ENCODE measurements at regions not wholly inside any gene's neighbourhood (a gene's known extent, or its start where the extent isn't known, plus 50 kb on each side); places are given as distances from the start of the nearest gene placed in this dataset.

- Histone ChIP-seq H3K9me3 (ENCODE audit: control insufficient read depth, low read depth, low read length) (no peaks in the 10 kb centered on the region), H3K27me3 (ENCODE audit: control insufficient read depth, extremely low read depth, insufficient read depth, low read length) (no peaks in the 10 kb centered on the region), H3K4me2 (ENCODE audit: control insufficient read depth, extremely low read depth, insufficient read depth, low read depth, low read length) (no peak overlapping the region), H3K9ac (ENCODE audit: control insufficient read depth, extremely low read depth, insufficient read depth, low read length) (no peak overlapping the region), H3K4me3 (ENCODE audit: control insufficient read depth in 2 of 3, extremely low read depth in 1 of 3, insufficient read depth in 2 of 3, low read depth in 1 of 3, low read length in 3 of 3) (no peak overlapping the region), H3K36me3 (ENCODE audit: control insufficient read depth in 2 of 2, extremely low read depth in 1 of 2, insufficient read depth in 2 of 2, low read length in 2 of 2) (no peaks in the 10 kb centered on the region), H3K4me1 (ENCODE audit: control insufficient read depth, extremely low read depth, insufficient read depth, low read length) (no peaks in the 10 kb centered on the region), H3K79me2 (ENCODE audit: control insufficient read depth, insufficient read depth, low read length) (no peaks in the 10 kb centered on the region), H3K27ac (ENCODE audit: control insufficient read depth, insufficient read depth, low read length) (no peak overlapping the region), H2AFZ (ENCODE audit: control insufficient read depth, low read length) (no peak overlapping the region), H4K20me1 (ENCODE audit: control insufficient read depth, extremely low read depth, insufficient read depth, low read length) (no peaks in the 10 kb centered on the region), H3K9me1 (ENCODE audit: control insufficient read depth, extremely low read depth, insufficient read depth, low read length) (no peaks in the 10 kb centered on the region)
- no peak for TF ChIP-seq EZH2 (IDR thresholded peaks at IDR 0.05; ENCODE audit: low read length)
- TF ChIP-seq, protein P1, sequence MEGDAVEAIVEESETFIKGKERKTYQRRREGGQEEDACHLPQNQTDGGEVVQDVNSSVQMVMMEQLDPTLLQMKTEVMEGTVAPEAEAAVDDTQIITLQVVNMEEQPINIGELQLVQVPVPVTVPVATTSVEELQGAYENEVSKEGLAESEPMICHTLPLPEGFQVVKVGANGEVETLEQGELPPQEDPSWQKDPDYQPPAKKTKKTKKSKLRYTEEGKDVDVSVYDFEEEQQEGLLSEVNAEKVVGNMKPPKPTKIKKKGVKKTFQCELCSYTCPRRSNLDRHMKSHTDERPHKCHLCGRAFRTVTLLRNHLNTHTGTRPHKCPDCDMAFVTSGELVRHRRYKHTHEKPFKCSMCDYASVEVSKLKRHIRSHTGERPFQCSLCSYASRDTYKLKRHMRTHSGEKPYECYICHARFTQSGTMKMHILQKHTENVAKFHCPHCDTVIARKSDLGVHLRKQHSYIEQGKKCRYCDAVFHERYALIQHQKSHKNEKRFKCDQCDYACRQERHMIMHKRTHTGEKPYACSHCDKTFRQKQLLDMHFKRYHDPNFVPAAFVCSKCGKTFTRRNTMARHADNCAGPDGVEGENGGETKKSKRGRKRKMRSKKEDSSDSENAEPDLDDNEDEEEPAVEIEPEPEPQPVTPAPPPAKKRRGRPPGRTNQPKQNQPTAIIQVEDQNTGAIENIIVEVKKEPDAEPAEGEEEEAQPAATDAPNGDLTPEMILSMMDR (optimal IDR thresholded peaks at IDR 0.05 in 1 of 3, IDR thresholded peaks at IDR 0.05 in 1 of 3, conservative IDR thresholded peaks at IDR 0.05 in 1 of 3; ENCODE audit: extremely low read depth in 1 of 3, insufficient read depth in 2 of 3, low read length in 3 of 3): no peak
- FAIRE-seq (no peak), DNase-seq (ENCODE audit: low read depth, low spot score) (no peak)
- dilution Hi-C loops (cut with MboI; ENCODE audit: extremely low pct_ligation_motif_present, low sequenced_read_pairs): no loop called here
These were observed 549.0 kb upstream of the NUDT12 start for GRCh38 chr5:104111632-104112031.

DNA sequence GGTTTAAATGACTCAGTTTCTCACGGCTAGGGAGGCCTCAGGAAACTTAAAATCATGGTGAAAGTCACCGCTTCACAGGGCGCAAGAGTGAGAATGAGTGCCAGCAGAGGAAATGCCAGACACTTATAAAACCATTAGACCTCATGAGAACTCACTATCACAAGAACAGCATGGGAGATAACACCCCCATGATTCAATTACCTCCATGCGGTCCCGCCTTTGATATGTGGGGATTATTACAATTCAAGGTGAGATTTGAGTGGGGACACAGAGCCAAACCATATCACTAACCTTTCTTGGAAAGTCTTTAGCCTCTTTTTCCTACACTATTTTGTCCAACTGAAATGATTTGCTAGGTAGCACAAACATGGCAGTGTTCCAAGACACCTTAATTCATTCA, 533.9 kb upstream of the NUDT12 start:
- Histone ChIP-seq H3K36me3 (ENCODE audit: control insufficient read depth in 2 of 2, extremely low read depth in 1 of 2, insufficient read depth in 2 of 2, low read length in 2 of 2) (no peaks in the 10 kb centered on the region), H3K9me3 (ENCODE audit: control insufficient read depth, low read depth, low read length) (no peaks in the 10 kb centered on the region), H3K27me3 (ENCODE audit: control insufficient read depth, extremely low read depth, insufficient read depth, low read length) (no peaks in the 10 kb centered on the region), H4K20me1 (ENCODE audit: control insufficient read depth, extremely low read depth, insufficient read depth, low read length) (no peaks in the 10 kb centered on the region), H3K4me2 (ENCODE audit: control insufficient read depth, extremely low read depth, insufficient read depth, low read depth, low read length) (no peak overlapping the region), H3K4me3 (ENCODE audit: control insufficient read depth in 2 of 3, extremely low read depth in 1 of 3, insufficient read depth in 2 of 3, low read depth in 1 of 3, low read length in 3 of 3) (no peak overlapping the region), H3K4me1 (ENCODE audit: control insufficient read depth, extremely low read depth, insufficient read depth, low read length) (no peaks in the 10 kb centered on the region), H2AFZ (ENCODE audit: control insufficient read depth, low read length) (no peak overlapping the region), H3K9me1 (ENCODE audit: control insufficient read depth, extremely low read depth, insufficient read depth, low read length) (no peaks in the 10 kb centered on the region), H3K27ac (ENCODE audit: control insufficient read depth, insufficient read depth, low read length) (no peak overlapping the region), H3K9ac (ENCODE audit: control insufficient read depth, extremely low read depth, insufficient read depth, low read length) (no peak overlapping the region), H3K79me2 (ENCODE audit: control insufficient read depth, insufficient read depth, low read length) (no peaks in the 10 kb centered on the region)
- FAIRE-seq: no peak
- TF ChIP-seq, protein P1 (optimal IDR thresholded peaks at IDR 0.05 in 1 of 3, IDR thresholded peaks at IDR 0.05 in 1 of 3, conservative IDR thresholded peaks at IDR 0.05 in 1 of 3; ENCODE audit: extremely low read depth in 1 of 3, insufficient read depth in 2 of 3, low read length in 3 of 3): no peak
- no peak for TF ChIP-seq EZH2 (IDR thresholded peaks at IDR 0.05; ENCODE audit: low read length)
- DNase-seq (ENCODE audit: low read depth, low spot score): no peak
- dilution Hi-C loops (cut with MboI; ENCODE audit: extremely low pct_ligation_motif_present, low sequenced_read_pairs): no loop called here
